SK-N-SH treated with all-trans-retinoic acid at 6 μM for 48 hours (cell line): ENCODE measurements at regions not wholly inside any gene's neighbourhood (a gene's known extent, or its start where the extent isn't known, plus 50 kb on each side); places are given as distances from the start of the nearest gene placed in this dataset.

Experiments used
- ESRRG ChIP-seq: fragments of 250-450 bp; sonication (Bioruptor Pico); IDR thresholded peaks from 2 replicates; pipeline ENCODE4 v1.6.1; 2021; ENCODE audit warnings: mild to moderate bottlenecking
- OSR1 ChIP-seq: fragments of 250-450 bp; sonication (Bioruptor Pico); IDR thresholded peaks from 2 replicates; pipeline ENCODE4 v1.8.0; 2022; ENCODE audit warnings: moderate library complexity, mild to moderate bottlenecking, inconsistent platforms
- TCF4 ChIP-seq: fragments of 250-450 bp; sonication (Bioruptor Pico); IDR thresholded peaks from 2 replicates; pipeline ENCODE4 v1.8.0; 2021; ENCODE audit warnings: mild to moderate bottlenecking, moderate library complexity, borderline replicate concordance
- TF ChIP-seq, protein P1 (sequence below): fragments of 250-450 bp; sonication (Bioruptor Pico); IDR thresholded peaks from 2 replicates; pipeline ENCODE4 v1.8.0; 2020; ENCODE audit warnings: mild to moderate bottlenecking, moderate library complexity, borderline replicate concordance
- TF ChIP-seq, protein P2 (sequence below): fragments of 250-450 bp; sonication (Bioruptor Pico); IDR thresholded peaks from 2 replicates; pipeline ENCODE4 v1.5.1; 2020; ENCODE audit warnings: low read depth, mild to moderate bottlenecking, moderate library complexity

DNA sequence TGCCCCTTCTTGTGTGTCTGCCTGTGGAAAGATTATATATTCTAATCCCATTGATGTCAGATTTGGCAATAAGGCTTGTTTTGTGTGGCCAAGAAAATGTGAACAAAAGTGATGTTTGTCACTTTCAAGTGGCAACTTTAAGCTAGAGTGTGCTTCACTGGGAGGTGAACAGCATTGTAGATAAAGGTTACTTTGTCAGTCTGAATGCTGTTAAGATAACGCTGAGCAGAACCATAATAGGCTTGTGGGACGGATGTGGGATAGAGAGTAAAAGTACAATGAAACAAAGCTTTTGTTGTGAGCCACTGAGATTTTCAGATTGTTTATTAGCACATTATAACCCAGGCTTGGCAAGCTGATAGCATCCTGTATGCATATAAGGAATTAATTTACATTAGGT is 303.8 kb upstream of the MAN1A1 start:
- TF ChIP-seq ESRRG (CRISPR knock-in tag) (no peak), OSR1 (CRISPR knock-in tag) (no peak), TCF4 (CRISPR knock-in tag) (no peak)
- TF ChIP-seq, protein P1, sequence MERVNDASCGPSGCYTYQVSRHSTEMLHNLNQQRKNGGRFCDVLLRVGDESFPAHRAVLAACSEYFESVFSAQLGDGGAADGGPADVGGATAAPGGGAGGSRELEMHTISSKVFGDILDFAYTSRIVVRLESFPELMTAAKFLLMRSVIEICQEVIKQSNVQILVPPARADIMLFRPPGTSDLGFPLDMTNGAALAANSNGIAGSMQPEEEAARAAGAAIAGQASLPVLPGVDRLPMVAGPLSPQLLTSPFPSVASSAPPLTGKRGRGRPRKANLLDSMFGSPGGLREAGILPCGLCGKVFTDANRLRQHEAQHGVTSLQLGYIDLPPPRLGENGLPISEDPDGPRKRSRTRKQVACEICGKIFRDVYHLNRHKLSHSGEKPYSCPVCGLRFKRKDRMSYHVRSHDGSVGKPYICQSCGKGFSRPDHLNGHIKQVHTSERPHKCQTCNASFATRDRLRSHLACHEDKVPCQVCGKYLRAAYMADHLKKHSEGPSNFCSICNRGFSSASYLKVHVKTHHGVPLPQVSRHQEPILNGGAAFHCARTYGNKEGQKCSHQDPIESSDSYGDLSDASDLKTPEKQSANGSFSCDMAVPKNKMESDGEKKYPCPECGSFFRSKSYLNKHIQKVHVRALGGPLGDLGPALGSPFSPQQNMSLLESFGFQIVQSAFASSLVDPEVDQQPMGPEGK (CRISPR knock-in tag) = no peak
- TF ChIP-seq, protein P2, sequence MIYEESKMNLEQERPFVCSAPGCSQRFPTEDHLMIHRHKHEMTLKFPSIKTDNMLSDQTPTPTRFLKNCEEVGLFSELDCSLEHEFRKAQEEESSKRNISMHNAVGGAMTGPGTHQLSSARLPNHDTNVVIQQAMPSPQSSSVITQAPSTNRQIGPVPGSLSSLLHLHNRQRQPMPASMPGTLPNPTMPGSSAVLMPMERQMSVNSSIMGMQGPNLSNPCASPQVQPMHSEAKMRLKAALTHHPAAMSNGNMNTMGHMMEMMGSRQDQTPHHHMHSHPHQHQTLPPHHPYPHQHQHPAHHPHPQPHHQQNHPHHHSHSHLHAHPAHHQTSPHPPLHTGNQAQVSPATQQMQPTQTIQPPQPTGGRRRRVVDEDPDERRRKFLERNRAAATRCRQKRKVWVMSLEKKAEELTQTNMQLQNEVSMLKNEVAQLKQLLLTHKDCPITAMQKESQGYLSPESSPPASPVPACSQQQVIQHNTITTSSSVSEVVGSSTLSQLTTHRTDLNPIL (CRISPR knock-in tag) = no peak
